ENCODE measurements at regions not wholly inside any gene's neighbourhood (a gene's known extent, or its start where the extent isn't known, plus 50 kb on each side); places are given as distances from the start of the nearest gene placed in this dataset.

DNA sequence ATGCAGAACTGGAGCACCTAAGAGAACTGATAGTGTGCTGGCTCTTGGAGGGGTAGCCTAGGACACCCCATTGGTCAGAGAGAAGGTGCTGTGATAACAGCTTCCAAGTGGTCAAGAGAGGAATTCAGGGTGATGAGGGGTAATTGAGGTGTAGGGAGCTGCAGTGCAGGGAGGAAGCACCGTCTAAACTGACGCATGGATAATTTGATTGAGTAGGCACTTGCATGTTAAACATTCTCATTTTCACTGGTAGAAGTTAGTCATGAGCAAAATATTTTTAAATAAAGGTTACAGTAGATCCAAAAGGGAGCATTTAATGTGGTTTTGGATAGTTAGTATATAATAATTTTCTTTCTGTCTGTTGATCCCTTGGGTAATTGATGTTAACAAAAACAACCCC is 155.1 kb upstream of the TCF4 start:
- H3K27me3 ChIP-seq = no peaks in the 10 kb centered on the region
- 83 to 89% (median 89%) methylated on average over 2 of the region's 2 CpGs for WGBS, 4 donors
- DNase-seq (no peak), ATAC-seq (no peak)
- no peak overlapping the region for H3K4me3 ChIP-seq
- intact Hi-C loops (cut with DNase I) = no loop called here
- no peaks in the 10 kb centered on the region for H3K36me3 ChIP-seq
- no peak overlapping the region for H3K27ac ChIP-seq
- no peaks in the 10 kb centered on the region for H3K9me3 ChIP-seq
- TF ChIP-seq POLR2A (IDR thresholded peaks at IDR 0.05) = no peak
- no peak for TF ChIP-seq CTCF (IDR thresholded peaks at IDR 0.05)
- no peaks in the 10 kb centered on the region for H3K4me1 ChIP-seq

DNA sequence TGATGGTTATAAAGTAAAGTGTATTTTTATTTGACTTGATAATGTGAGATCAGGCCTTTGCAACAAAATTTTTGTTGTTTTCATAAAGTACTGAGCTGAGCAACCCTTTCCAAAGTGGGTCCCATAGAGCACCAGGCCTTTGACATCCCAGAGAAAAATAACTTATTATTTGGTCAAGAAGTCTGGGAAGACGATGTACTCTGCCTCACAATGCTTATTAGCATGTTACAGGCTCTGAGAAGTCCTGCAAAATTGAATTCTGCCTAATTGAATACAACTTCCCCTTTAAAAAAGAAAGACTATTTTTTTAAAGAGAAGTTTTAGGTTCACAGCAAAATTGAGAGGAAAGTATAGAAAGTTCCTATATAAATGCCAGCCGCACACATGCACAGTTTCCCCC is 151.5 kb upstream of the TCF4 start:
- no peak for TF ChIP-seq POLR2A (IDR thresholded peaks at IDR 0.05)
- TF ChIP-seq CTCF (IDR thresholded peaks at IDR 0.05) = no peak
- Histone ChIP-seq H3K36me3 (no peaks in the 10 kb centered on the region), H3K4me1 (peaks cover 0 to 5% (median 0%) of the 10 kb centered on the region in 12 donors), H3K9me3 (no peaks in the 10 kb centered on the region), H3K27ac (no peak overlapping the region), H3K27me3 (no peaks in the 10 kb centered on the region), H3K4me3 (no peak overlapping the region)
- ATAC-seq (no peak), DNase-seq (no peak)
- 48 to 91% (median 70%) methylated on average over 2 of the region's 2 CpGs for WGBS, 4 donors
- intact Hi-C loops (cut with DNase I) = loop anchor here in 1 of 10 donors (10.0 kb wide), 1 partner anchor 45 kb away; no protein-coding TSS in a partner anchor

- H3K36me3 ChIP-seq = no peaks in the 10 kb centered on the region
- no peak overlapping the region for H3K27ac ChIP-seq
- no peak overlapping the region for H3K4me3 ChIP-seq
- ATAC-seq (no peak), DNase-seq (no peak)
- H3K27me3 ChIP-seq = no peaks in the 10 kb centered on the region
- peaks cover 0 to 5% (median 0%) of the 10 kb centered on the region in 12 donors for H3K4me1 ChIP-seq
- no peaks in the 10 kb centered on the region for H3K9me3 ChIP-seq
- intact Hi-C loops (cut with DNase I) = loop anchor here in 1 of 10 donors (10.0 kb wide), 1 partner anchor 46 kb away; no protein-coding TSS in a partner anchor
- 75 to 87% (median 81%) methylated on average over 3 of the region's 3 CpGs for WGBS, 4 donors
- TF ChIP-seq CTCF (IDR thresholded peaks at IDR 0.05) (no peak), POLR2A (IDR thresholded peaks at IDR 0.05) (no peak)
Measured at GRCh38 chr18:55738483-55739114, 150.6 kb upstream of the TCF4 start.

DNA sequence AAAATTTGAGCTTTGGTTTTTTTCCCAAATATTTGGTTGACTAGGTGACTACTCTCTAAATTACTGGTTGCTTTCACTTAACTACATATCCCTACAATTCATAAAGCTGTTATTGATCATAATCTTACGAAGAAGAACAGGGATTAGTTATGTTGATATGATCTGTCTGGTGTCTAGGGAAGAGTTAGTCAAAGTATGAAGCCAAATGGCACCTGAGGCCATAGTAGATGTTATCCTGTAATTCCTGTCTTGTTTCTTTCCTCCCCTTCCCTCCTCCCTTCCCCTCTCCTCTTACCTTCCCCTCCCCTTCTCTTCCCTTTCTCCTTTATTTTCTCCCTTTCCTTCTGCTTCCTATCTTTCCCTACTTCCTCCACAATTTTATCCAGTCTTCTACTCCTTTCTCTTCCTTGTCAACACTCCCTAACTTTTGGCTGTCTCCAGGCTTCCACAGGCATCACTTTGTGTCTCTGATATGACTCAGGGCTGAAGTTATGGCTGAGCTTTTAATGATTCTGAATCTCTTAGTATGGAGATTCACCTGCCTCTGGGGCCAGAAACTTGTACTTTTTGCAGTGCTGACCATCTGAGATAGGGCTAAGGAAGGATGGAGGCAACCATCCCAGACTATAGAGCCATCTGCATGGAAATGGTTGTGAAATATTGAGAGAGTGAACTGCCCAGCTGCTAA is 149.9 kb upstream of the TCF4 start:
- 93 to 100% (median 96%) methylated on average over 1 of the region's 1 CpG for WGBS, 4 donors

More for the DNA sequence above, 149.9 kb upstream of the TCF4 start:
- H3K9me3 ChIP-seq = no peaks in the 10 kb centered on the region
- H3K27ac ChIP-seq = no peak overlapping the region
- no peaks in the 10 kb centered on the region for H3K27me3 ChIP-seq
- H3K4me3 ChIP-seq = no peak overlapping the region
- TF ChIP-seq CTCF (IDR thresholded peaks at IDR 0.05) (no peak), POLR2A (IDR thresholded peaks at IDR 0.05) (no peak)
- H3K36me3 ChIP-seq = no peaks in the 10 kb centered on the region
- ATAC-seq (no peak), DNase-seq (no peak)
- H3K4me1 ChIP-seq = peaks cover 0 to 5% (median under 1%) of the 10 kb centered on the region in 12 donors
- intact Hi-C loops (cut with DNase I) = loop anchor here in 1 of 10 donors (10.0 kb wide), 1 partner anchor 47 kb away; no protein-coding TSS in a partner anchor
